GM20431 (cell line): ENCODE measurements at regions not wholly inside any gene's neighbourhood (a gene's known extent, or its start where the extent isn't known, plus 50 kb on each side); places are given as distances from the start of the nearest gene placed in this dataset.
"Not testable (repeated sequence)": the region's sequence is repeated elsewhere in the genome, so short reads cannot be mapped to it uniquely, and the experiment has no call there.

Source experiments
- in situ Hi-C: fragments of 300-500 bp; cut with MseI, MboI; formaldehyde crosslinking; loops from one replicate; pipeline ENCODE4 v1.15.0; 2020; ENCODE audit warnings: low sequenced_read_pairs; ENCODE audit not compliant: unreplicated experiment

DNA sequence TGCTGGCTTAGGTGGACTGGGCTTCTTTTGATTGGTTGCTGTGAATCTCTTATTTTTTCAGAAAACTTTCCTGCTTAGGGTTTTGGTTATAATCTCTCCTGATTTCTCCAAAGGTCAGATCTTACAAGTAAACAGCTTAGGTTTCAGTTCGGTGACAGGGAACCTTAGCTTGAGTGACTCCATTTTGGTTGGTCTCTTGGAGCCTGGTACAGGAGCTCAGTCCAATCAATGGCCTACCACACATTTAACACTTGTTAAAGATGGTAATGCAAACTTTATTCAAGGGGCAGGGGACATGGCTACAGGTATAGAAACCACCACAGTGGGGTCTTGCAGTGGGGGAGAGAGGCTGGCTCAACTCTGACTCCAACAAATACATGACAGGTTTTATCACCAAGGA lies 180.9 kb upstream of the THBS1 start:
- in situ Hi-C loops, result no loop called here

DNA sequence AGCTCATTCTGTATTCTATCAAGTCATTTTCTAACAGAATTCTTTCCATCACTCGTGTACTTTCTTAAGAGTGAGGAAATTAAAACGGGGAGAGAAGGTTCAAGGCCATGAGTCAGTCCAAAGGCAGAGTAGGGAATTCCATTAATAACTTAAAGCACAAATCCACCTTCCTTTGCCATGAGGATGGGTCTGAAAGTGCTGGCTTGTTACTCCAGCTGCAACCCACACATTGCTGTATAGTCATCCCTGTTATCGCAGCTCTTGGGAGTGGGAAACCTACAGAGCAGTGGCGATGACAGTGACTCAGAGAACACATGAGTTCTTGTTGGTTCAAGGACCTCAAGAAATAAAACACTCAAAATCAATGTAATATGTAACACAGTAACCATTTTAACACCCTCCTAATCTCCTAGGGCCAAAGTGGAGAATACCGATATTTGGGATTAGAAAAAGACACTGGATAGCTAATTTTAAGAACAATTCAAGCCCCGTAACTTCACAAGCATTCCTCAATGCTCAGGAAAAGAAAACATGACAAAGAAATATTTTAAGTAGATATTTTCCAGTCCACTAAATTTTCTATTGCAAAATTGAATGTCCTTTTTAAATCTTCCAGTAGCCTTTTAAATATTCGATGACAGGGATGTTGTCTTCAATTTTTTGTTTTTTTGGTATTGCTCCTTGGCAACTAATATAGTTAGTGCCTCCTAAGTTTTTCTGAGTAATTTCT lies 179.9 kb upstream of the THBS1 start:
- in situ Hi-C loops, result no loop called here

DNA sequence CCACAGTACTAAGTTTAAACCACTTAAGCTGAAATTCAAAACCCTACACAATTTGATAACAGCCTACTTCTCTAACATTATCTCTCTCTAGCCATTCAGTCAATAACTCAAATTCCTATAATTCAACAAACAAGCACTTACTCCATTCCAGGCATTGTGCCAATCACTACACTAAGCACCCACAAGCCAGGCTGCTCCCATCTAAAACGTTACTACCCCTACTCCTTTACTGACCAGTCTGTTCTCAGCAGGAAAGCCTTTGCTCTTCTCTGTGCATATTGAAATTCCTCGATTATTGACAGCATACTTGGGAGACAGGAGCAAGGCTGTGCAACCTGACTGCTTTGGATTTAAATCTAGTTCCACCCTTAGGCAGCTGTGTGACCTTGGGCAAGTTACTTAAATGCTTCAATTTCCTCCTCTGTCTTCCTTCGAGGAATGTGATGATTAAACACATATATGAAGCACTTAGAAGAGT lies 177.2 kb upstream of the THBS1 start:
- in situ Hi-C loops, result no loop called here

DNA sequence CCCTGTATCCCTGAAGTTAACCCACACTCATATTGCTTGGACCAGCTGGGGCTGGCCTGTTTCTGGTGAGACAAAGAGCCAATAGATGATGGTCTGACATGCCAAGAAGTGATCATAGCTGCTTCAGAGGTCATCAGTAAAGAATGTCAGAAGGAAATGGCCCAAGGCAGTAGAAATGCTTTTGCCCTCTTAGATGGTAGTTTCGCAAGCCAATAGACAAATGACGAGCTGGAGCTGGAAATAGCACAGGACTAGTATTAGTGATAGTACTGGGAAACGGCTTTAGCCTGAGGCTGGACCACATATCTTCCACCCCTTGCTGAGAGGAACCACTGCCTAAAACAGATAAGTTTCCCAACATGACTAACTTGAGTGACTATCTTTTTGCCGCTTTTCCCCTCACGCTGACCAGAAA lies 176.1 kb upstream of the THBS1 start:
- in situ Hi-C loops, result no loop called here

DNA sequence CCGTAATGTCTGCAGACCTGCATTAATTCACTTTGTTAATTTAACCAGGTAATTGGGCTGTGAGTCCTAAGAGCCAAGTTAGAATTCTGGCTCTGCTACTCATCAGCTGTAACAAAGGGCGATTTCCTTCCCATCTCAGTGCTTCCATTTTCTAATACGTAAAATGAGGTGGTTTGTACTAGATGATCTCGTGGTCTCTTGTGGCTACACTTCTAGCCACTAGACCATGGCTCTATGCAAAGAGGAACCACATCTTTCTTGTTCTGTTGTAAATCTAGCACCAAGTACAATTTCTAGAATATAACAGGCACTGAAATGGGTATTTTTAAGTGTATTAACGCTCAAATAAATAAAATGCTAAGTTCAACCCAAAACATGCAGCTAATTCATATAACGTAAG lies 174.4 kb upstream of the THBS1 start:
- in situ Hi-C loops, result no loop called here

DNA sequence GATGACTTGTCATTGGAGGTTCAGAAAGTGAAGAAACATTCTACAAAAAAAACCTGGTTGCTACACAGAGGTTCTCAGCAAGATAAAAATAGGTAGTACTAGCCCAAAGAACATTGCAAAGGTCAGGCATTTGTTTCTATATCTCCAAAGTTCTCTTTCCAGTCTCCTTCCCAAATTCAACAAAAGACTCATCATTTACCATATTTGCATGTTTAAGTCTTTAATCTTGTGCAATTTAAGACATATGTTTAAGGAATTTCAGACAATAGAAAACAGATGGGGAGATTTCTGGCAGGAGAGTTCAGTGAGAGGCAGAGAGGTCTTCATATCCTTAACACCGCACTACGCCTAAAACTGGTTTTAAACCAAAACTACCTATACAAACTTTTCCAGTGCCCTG lies 173.8 kb upstream of the THBS1 start:
- in situ Hi-C loops, result no loop called here

DNA sequence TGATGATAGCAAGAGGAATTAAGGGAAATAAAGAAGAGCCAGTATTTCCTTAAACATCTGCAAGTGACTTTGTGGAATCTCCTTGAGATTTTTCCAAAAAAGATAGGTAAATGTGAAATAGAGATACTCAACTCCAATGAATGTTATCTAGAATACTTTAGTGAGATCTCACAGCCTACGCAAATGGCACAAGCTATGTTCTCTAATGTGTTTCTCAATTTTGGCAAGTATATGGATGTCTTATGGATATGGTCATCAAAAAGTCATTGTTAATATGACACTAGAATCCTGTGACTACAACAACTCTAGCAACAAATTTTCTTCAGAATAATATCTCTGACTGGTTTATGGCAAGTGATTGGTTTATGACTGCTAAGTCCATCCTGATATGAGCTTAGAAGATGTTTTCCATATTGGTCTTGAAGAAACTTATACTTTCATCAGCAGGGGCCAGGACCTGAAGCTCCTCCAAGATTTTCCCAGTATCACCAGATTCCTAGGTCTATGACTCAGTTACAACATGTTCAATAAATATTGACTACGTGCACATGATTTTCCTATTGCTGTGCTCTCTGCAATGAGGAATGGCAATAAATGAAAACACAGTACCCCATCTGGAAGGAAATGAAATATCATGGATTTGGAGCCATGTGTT lies 170.9 kb upstream of the THBS1 start:
- in situ Hi-C loops, result no loop called here

DNA sequence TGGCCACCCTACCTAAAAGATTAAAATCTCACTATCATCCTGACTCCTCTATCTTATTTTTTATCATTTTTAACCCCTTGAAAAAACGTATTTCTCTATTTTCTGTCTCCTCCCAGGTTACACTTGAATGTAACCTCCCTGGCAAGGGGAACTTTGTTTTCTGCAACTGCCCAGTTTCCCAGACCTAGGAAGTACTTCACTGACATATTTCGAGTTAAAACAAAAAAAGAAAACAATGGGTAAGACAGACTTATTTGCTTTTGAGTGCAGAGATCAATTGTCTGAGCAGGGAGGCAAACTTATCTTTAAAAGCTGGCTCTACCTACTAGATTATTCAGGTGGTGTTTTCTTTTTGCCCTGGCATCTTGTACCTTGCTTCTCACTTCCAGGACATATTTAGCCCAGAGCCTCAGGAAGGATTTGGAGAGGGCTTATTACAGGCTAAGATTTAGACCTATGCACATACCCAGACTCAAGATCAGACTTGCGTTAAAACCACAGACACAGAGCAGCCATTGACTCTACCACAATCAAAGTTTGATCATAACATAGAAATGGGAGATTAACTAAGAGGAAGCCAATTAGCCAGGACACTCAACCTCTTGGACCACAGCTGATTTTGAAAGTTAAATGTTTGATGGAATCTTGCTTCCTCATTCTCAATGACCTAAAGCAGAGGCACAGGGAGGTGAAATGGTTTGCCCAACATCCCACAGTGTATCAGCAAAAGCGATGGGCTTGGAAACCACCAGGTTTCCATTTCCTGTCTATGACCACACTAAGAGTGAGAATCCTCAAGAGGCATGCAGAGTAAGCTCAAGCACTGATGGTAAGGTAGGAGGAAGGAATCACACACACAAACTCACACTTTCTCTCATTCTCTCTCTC lies 169.5 kb upstream of the THBS1 start:
- in situ Hi-C loops, result no loop called here

DNA sequence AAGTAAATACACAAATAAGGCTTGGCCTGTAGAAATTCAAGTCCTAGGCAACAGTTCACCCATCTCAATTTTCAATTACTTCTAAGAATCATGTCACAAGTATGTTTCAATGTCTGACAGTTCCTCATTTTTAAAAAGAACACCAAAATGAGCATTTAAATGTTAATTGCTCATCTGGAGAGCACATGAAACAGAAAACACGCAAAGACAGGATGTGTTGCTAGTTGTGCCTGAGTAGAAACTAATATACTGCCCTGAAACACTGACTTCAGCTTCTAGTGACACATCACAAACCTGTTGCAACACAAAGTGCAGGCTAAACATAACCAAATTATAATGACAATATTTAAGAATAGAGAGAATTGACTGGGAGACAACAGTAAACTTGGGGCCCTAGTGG lies 167.3 kb upstream of the THBS1 start:
- in situ Hi-C loops, result no loop called here

DNA sequence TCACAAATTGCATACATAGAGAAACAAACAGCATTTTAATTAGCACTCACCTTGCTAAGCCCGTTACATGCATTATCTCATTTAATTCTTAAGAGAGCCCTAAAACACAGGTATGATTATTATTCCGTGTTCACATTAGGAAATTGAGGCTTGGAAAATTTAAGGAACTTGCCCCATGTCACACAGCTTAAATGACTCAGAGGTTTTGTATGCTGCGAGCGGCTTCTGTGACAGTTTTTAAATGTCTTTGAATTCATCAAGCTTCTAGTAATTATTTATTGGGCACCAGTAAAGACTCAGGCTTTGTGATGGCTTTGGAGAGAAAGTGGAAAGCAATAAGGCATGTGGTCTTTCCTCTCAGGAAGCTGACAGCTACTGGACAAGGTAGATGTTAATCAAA lies 166.7 kb upstream of the THBS1 start:
- in situ Hi-C loops, result no loop called here

DNA sequence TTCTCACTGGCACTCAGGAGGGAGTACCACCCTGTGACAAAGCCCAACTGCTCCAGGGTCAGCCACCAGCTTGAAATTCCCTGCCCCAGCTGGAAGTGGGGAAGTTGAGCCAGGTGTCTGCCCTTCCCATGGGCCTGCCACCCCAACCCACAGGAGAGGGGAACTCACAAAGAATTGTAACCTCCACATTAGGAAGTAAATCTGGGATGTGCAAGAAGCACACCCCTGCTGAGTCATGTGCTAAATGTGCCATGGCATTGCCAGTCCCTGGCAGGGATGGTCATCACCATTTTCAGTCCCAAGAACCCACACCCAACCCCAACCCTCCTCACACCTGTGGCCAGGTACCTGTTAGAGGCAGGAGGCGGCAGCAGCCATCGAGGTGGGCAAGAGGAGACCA lies 165.2 kb upstream of the THBS1 start:
- in situ Hi-C loops, result no loop called here

DNA sequence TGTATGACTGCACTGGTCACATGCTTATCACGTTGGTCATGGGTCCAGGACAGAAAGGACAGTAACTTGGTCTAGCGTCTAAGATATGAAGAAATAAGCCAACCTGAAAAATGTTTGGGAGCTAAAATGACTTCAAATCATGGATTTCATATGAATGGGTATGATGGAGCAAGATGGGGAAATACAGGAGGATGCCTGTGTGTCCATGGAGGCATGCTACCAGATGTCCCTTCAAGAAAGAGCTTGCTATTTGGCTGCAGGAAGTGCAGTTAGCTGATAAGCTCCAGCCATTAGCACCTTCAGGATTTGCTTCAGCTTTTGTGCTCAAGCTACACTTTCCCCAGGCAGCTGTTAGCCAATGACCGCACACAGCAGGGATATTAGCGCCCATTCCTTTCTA lies 164.6 kb upstream of the THBS1 start:
- in situ Hi-C loops, result no loop called here

DNA sequence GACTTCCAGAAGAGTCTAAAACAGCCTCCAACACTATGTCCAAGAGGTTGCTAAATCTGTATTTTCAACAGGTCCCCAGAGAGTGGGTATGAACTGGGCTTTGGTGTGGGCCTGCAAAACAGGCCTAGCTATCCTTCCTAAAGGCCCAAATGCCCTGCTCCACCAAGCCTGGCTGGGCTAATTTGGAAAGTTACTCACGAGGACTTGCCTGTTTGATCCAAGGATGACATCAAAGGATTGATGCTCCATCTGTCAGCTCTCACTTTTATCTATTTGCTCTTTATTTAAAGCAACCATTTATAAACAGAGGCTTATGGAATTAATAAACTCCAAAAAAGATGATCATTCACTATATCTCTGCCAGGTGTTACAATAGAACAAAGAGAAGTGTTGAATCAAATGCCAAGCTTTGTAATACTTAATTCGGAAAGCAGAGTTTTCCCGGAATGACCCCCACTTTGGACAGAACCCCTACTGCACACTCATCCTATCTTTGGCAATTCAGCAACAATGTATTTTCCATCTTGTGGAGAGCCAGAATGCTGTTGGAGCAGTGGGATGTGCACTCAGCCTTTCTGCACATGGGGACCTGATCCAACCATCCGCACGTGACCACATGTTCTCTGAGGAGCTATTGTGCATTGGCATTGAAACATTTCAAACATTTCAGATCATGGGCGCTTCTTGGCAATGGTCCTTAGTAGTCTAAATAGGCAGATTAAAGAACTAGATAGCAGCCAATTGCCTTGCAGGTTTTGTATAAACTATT lies 163.3 kb upstream of the THBS1 start:
- in situ Hi-C loops, result no loop called here

DNA sequence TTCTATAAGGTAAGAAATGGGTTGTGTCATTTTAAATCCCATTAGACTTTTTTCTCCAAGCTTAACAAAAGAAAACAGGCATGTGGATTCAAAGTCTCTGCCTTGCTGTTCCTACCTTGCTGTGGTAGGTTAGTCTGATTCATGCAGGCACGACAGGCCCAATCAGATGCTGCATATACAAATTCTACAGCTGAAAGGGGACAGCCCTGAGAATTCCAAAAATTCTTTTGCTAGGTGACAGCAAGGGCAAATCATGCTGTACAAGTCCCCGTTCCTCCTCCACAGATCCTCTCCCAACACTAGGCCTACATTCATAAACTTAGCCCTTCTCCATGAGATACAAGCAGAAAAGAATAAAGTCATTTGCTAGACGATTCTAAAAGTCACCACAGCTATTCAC lies 161.2 kb upstream of the THBS1 start:
- in situ Hi-C loops, result no loop called here

DNA sequence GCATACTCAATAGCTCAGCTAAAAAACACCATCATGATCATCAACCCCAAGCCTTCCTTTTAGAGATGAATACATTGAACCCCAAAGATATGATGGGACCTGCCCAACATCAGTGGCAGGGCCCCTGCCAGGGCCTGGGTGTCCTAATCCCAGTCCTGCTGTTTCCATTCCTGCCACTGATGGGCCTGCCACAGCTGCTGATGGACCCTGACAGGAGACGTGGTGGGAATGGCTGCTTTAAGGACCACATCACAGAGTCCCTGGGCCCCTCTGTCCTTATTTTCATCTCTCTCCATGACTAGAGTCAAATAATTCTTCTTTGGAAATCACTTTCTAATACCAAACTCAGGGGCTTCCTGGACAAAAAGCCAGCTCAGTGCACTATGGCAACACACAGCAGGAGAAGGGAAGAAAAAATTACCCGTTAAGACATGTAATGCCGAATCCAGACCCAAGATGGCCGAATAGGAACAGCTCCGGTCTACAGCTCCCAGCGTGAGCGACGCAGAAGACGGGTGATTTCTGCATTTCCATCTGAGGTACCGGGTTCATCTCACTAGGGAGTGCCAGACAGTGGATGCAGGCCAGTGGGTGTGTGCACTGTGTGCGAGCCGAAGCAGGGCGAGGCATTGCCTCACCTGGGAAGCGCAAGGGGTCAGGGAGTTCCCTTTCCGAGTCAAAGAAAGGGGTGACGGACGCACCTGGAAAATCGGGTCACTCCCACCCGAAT lies 160.6 kb upstream of the THBS1 start:
- in situ Hi-C loops, result not testable (repeated sequence)

DNA sequence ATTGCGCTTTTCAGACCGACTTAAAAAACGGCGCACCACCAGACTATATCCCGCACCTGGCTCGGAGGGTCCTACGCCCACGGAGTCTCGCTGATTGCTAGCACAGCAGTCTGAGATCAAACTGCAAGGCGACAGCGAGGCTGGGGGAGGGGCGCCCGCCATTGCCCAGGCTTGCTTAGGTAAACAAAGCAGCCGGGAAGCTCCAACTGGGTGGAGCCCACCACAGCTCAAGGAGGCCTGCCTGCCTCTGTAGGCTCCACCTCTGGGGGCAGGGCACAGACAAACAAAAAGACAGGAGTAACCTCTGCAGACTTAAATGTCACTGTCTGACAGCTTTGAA lies 160.1 kb upstream of the THBS1 start:
- in situ Hi-C loops, result not testable (repeated sequence)

DNA sequence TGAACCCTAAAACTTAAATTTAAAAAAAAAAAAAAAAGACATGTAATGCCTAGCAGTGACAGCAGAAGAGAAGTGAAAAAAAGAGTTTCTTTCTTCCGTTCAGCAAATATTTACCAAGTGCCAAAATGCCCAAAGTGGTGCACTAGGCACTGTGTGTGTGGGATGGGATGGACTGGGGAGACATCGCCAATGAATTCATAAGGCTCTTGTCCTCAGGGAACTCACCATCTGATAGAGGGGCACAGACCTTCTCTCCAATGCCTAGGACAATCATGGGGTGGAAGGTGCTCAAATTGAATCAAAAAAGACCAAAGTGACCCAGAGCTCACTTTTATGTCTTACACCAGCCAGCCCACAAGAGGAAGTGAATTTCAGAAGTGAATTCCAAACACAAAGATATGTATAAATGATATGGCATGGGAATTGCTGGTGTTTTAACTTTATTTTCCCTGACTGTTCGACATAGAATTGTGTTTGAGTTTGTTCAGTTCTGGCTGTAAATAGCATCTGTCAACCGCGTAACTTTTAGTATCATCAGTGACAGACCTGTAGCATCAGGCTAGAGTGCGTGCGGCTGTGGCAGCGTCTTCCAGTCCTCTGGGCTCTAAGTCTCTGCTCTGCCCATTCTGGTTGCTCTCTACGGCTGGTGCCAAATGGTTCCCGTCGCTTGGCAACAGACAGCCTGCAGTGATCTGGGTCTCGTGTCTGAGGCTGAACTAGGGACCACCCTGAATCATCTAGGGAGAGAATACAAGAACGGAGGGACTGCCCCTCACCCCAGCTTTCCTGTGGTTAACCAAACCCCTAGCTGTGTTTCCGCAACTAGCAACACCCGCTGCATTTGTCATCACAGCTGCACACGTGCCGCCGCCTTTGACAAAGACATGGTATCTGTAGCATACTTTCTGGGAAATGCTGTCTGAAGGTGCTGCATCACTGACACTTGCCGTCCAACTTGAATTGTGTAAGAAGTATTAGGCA lies 154.0 kb upstream of the THBS1 start:
- in situ Hi-C loops, result no loop called here

DNA sequence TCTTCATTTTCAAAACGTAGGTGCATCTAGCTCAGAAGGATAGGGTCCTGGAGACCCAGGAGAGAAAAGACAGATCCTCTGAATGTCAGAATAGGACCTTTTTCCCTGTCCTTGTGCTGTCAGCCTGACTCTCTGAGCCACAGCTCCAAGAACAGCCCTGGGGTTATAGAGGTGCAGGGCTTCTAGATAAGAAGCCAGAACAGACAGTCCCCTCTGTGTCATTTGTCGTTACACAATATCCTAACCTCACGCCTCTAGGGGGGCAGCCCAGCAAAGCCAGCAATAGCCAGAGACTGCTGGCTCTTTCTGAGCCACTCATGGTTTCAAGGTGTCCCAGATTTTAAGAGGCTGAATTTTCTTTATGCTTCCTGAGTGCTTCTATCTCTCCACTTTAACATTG lies 153.2 kb upstream of the THBS1 start:
- in situ Hi-C loops, result no loop called here
